SK-N-DZ (cell line): ENCODE measurements at regions not wholly inside any gene's neighbourhood (a gene's known extent, or its start where the extent isn't known, plus 50 kb on each side); places are given as distances from the start of the nearest gene placed in this dataset.
A peak's percentile ranks its signal among the peaks of the same experiment; 100 is the strongest.

Source experiments
- DNase-seq: peaks from one replicate; pipeline ENCODE4 v3.0.0-alpha.2; 2015; ENCODE audit warnings: low spot score

- DNase-seq, result no peak
These were observed 74.9 kb downstream of the MIAT start for GRCh38 chr22:26732284-26732683.

- no peak for DNase-seq
These were observed 77.1 kb downstream of the MIAT start for GRCh38 chr22:26734339-26735018.

GRCh38 chr22:26735019-26735409 lies 77.6 kb downstream of the MIAT start:
- no peak for DNase-seq

GRCh38 chr22:26737262-26737661 lies 79.9 kb downstream of the MIAT start:
- no peak for DNase-seq

GRCh38 chr22:26740253-26740652 lies 82.9 kb downstream of the MIAT start:
- no peak for DNase-seq

GRCh38 chr22:26743149-26743548 lies 85.8 kb downstream of the MIAT start:
- DNase-seq, result no peak

GRCh38 chr22:26744892-26745808 lies 87.8 kb downstream of the MIAT start:
- DNase-seq, result no peak

GRCh38 chr22:26746311-26746710 lies 88.9 kb downstream of the MIAT start:
- DNase-seq, result no peak

- DNase-seq, result no peak
These were observed 91.5 kb downstream of the MIAT start for GRCh38 chr22:26748845-26749244.

GRCh38 chr22:26751217-26751616 lies 93.8 kb downstream of the MIAT start:
- no peak for DNase-seq

- peak; percentile 15 for DNase-seq
These were observed 95.9 kb downstream of the MIAT start for GRCh38 chr22:26753125-26753862.

GRCh38 chr22:26756675-26757293 lies 99.4 kb downstream of the MIAT start:
- peak; percentile 36 for DNase-seq

GRCh38 chr22:26757496-26757895 lies 100.1 kb downstream of the MIAT start:
- DNase-seq, result no peak

- no peak for DNase-seq
These were observed 105.4 kb downstream of the MIAT start for GRCh38 chr22:26762503-26763472.

GRCh38 chr22:26763633-26764361 lies 106.4 kb downstream of the MIAT start:
- no peak for DNase-seq

- DNase-seq, result no peak
These were observed 109.3 kb downstream of the MIAT start for GRCh38 chr22:26766510-26767350.

- no peak for DNase-seq
These were observed 110.2 kb downstream of the MIAT start for GRCh38 chr22:26767351-26768155.

GRCh38 chr22:26768156-26768515 lies 110.7 kb downstream of the MIAT start:
- no peak for DNase-seq
